WTC11 (cell line): ENCODE measurements at regions not wholly inside any gene's neighbourhood (a gene's known extent, or its start where the extent isn't known, plus 50 kb on each side); places are given as distances from the start of the nearest gene placed in this dataset.

Source experiments
- ATAC-seq: fragments of 200-7000 bp; cut with Tn5 transposase; 2 replicates; pipeline ENCODE4 v1.10.0; 2021; ENCODE audit warnings: mild to moderate bottlenecking, moderate library complexity
- CTCF ChIA-PET: fragments of 300-600 bp; sonication (Branson Sonifier 250); formaldehyde crosslinking; loops from one replicate; lab custom pipeline; 2021; ENCODE audit warnings: antibody characterized with exemption; lab: Charles Lee
- POLR2A ChIA-PET: fragments of 350-600 bp; sonication (Branson Sonifier 250); formaldehyde crosslinking; loops from one replicate; lab custom pipeline; 2021; ENCODE audit warnings: antibody characterized with exemption; lab: Charles Lee
- DNase-seq: peaks from one replicate; pipeline ENCODE4 v3.0.0; 2021; ENCODE audit warnings: low spot score
- H3K27ac Mint-ChIP-seq: 2 replicates; pipeline ENCODE4 v1.8.0; 2021; ENCODE audit warnings: mixed read lengths
- H3K27me3 Mint-ChIP-seq: 2 replicates; pipeline ENCODE4 v1.8.0; 2021; ENCODE audit warnings: low read depth, mild to moderate bottlenecking, moderate library complexity, mixed read lengths
- H3K36me3 Mint-ChIP-seq: 2 replicates; pipeline ENCODE4 v1.8.0; 2021; ENCODE audit warnings: mixed read lengths
- H3K4me1 Mint-ChIP-seq: 2 replicates; pipeline ENCODE4 v1.8.0; 2022; ENCODE audit warnings: mixed read lengths
- H3K4me3 Mint-ChIP-seq: 2 replicates; pipeline ENCODE4 v1.8.0; 2021; ENCODE audit warnings: mild to moderate bottlenecking, moderate library complexity, mixed read lengths
- H3K9me3 Mint-ChIP-seq: 2 replicates; pipeline ENCODE4 v1.8.0; 2021; ENCODE audit warnings: mixed read lengths
- GABPB1 ChIP-seq: sonication (generic); formaldehyde crosslinking; IDR thresholded peaks from 2 replicates; pipeline ENCODE4 v1.8.1; 2023; ENCODE audit warnings: mild to moderate bottlenecking, missing genetic modification reagents
- TEAD1 ChIP-seq: sonication (generic); formaldehyde crosslinking; IDR thresholded peaks from 2 replicates; pipeline ENCODE4 v1.8.0; 2022; ENCODE audit warnings: mild to moderate bottlenecking, missing genetic modification reagents
- TEAD4 ChIP-seq: sonication (generic); formaldehyde crosslinking; IDR thresholded peaks from 2 replicates; pipeline ENCODE4 v1.8.0; 2022; ENCODE audit warnings: mild to moderate bottlenecking, missing genetic modification reagents
- ZMAT4 ChIP-seq: fragments of 250-450 bp; sonication (Bioruptor Pico); IDR thresholded peaks from 2 replicates; pipeline ENCODE4 v1.9.0; 2021; ENCODE audit warnings: mild to moderate bottlenecking
- TF ChIP-seq, protein P1 (sequence below): sonication (generic); formaldehyde crosslinking; IDR thresholded peaks from 2 replicates; pipeline ENCODE4 v1.8.1; 2023; ENCODE audit warnings: mild to moderate bottlenecking, missing genetic modification reagents, borderline replicate concordance
- TF ChIP-seq, protein P2 (sequence below): sonication (generic); formaldehyde crosslinking; IDR thresholded peaks from 2 replicates; pipeline ENCODE4 v1.8.1; 2022; ENCODE audit warnings: low read depth, missing genetic modification reagents, borderline replicate concordance
- TF ChIP-seq, protein P3 (sequence below): fragments of 250-450 bp; sonication (Bioruptor Pico); conservative IDR thresholded peaks from 2 replicates; pipeline ENCODE4 v1.9.0; 2021; ENCODE audit warnings: mild to moderate bottlenecking
- TF ChIP-seq, protein P4 (sequence below): fragments of 250-450 bp; sonication (Bioruptor Pico); IDR thresholded peaks from 2 replicates; pipeline ENCODE4 v1.9.0; 2021; ENCODE audit warnings: mild to moderate bottlenecking, borderline replicate concordance

- H3K27me3 Mint-ChIP-seq: no peaks in the 10 kb centered on the region
- CTCF ChIA-PET: interaction anchor here (1.0 to 1.8 kb wide), 3 partner anchors 24 to 526 kb away, joined by 4 to 6 read pairs (median 5); no protein-coding TSS in a partner anchor
- peaks cover 68% of the 10 kb centered on the region for H3K4me1 Mint-ChIP-seq
- H3K27ac Mint-ChIP-seq: peak overlapping the region; percentile 99
- TF ChIP-seq, protein P1, sequence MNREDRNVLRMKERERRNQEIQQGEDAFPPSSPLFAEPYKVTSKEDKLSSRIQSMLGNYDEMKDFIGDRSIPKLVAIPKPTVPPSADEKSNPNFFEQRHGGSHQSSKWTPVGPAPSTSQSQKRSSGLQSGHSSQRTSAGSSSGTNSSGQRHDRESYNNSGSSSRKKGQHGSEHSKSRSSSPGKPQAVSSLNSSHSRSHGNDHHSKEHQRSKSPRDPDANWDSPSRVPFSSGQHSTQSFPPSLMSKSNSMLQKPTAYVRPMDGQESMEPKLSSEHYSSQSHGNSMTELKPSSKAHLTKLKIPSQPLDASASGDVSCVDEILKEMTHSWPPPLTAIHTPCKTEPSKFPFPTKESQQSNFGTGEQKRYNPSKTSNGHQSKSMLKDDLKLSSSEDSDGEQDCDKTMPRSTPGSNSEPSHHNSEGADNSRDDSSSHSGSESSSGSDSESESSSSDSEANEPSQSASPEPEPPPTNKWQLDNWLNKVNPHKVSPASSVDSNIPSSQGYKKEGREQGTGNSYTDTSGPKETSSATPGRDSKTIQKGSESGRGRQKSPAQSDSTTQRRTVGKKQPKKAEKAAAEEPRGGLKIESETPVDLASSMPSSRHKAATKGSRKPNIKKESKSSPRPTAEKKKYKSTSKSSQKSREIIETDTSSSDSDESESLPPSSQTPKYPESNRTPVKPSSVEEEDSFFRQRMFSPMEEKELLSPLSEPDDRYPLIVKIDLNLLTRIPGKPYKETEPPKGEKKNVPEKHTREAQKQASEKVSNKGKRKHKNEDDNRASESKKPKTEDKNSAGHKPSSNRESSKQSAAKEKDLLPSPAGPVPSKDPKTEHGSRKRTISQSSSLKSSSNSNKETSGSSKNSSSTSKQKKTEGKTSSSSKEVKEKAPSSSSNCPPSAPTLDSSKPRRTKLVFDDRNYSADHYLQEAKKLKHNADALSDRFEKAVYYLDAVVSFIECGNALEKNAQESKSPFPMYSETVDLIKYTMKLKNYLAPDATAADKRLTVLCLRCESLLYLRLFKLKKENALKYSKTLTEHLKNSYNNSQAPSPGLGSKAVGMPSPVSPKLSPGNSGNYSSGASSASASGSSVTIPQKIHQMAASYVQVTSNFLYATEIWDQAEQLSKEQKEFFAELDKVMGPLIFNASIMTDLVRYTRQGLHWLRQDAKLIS (CRISPR knock-in tag): peak; percentile 33; the same call in 1 of the 2 replicates
- no peak for TF ChIP-seq ZMAT4
- ATAC-seq (peak; percentile 79), DNase-seq (no peak)
- POLR2A ChIA-PET: interaction anchor here (0.8 to 1.3 kb wide), 2 partner anchors 120 to 122 kb away, joined by 3 to 4 read pairs; no protein-coding TSS in a partner anchor
- H3K36me3 Mint-ChIP-seq: peaks cover 18% of the 10 kb centered on the region
- H3K4me3 Mint-ChIP-seq: no peak overlapping the region
- peaks cover 4% of the 10 kb centered on the region for H3K9me3 Mint-ChIP-seq
Measured at GRCh38 chr10:53477313-53477675, 704.7 kb upstream of the MBL2 start.

DNA sequence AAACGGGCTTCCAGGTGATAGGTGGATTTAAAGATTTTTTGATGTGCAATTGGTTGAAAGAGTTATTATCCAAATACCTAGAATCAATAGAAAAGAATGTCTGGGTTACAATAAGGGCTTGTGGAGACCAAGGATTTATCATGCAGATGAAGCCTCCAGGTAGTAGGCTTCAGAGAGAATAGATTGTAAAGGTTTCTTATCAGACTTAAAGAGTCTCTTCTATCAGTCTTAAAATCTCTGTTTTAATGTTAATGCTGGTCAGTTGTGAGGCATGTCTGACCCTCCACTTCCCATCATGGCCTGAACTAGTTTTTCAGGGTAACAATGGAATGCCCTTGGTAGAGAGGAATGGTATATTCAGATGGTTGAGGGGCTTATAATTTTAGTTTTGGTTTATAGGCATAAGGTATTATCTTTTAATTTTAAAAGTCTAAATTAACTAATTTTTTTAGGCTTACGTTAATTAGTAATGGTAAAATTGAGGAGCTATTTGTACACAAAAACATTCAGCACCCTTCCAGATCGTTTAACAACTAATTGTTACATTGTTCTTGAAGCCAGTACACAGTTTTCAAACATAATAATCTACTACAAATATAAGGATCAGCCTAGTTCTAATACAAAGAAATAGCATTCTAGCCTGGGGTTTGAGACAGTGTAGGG is 704.2 kb upstream of the MBL2 start:
- Mint-ChIP-seq H3K9me3 (peaks cover 4% of the 10 kb centered on the region), H3K27me3 (no peaks in the 10 kb centered on the region), H3K4me3 (no peak overlapping the region), H3K27ac (peak overlapping the region; percentile 99), H3K36me3 (peaks cover 20% of the 10 kb centered on the region), H3K4me1 (peaks cover 66% of the 10 kb centered on the region)
- DNase-seq (no peak), ATAC-seq (peak; percentile 68)
- CTCF ChIA-PET: interaction anchor here (1.0 to 1.8 kb wide), 3 partner anchors 24 to 525 kb away, joined by 4 to 6 read pairs (median 5); no protein-coding TSS in a partner anchor
- POLR2A ChIA-PET: interaction anchor here (1.3 kb wide), 1 partner anchor 121 kb away, joined by 4 read pairs; no protein-coding TSS in a partner anchor
- TF ChIP-seq GABPB1 (no peak), TEAD4 (CRISPR knock-in tag) (no peak), TEAD1 (CRISPR knock-in tag) (peak; percentile 32; the same call in 1 of the 2 replicates)
- TF ChIP-seq, protein P2, sequence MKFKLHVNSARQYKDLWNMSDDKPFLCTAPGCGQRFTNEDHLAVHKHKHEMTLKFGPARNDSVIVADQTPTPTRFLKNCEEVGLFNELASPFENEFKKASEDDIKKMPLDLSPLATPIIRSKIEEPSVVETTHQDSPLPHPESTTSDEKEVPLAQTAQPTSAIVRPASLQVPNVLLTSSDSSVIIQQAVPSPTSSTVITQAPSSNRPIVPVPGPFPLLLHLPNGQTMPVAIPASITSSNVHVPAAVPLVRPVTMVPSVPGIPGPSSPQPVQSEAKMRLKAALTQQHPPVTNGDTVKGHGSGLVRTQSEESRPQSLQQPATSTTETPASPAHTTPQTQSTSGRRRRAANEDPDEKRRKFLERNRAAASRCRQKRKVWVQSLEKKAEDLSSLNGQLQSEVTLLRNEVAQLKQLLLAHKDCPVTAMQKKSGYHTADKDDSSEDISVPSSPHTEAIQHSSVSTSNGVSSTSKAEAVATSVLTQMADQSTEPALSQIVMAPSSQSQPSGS (CRISPR knock-in tag): no peak
- TF ChIP-seq, protein P3, sequence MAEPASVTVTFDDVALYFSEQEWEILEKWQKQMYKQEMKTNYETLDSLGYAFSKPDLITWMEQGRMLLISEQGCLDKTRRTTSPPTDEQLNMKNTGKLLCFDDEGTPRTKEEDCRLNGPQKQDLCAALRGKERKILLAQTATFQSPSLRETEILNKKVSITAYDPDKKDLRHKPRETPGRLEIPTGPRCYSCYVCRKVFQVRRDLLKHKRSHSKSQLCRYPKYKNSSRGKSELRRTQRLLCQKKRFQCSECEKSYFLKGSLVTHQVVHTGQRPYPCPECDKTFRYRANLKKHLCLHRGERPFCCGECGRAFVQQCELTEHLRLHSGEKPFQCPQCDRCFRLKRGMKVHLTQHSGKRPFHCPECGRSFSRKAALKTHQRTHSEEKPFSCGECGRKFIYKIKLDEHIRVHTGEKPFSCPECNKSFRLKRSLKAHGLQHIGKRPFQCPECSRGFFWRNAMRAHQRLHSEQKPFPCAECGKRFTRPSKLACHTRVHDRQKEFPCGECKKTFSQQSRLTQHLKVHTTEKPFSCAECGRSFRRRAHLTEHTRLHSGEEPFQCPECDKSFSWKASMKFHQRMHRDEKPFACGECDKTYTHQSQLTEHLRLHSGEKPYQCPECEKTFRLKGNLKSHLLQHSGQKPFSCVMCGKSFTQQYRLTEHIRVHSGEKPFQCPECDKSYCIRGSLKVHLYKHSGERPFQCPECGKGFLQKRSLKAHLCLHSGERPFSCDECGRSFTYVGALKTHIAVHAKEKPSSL: peak; percentile 78
- TF ChIP-seq, protein P4, sequence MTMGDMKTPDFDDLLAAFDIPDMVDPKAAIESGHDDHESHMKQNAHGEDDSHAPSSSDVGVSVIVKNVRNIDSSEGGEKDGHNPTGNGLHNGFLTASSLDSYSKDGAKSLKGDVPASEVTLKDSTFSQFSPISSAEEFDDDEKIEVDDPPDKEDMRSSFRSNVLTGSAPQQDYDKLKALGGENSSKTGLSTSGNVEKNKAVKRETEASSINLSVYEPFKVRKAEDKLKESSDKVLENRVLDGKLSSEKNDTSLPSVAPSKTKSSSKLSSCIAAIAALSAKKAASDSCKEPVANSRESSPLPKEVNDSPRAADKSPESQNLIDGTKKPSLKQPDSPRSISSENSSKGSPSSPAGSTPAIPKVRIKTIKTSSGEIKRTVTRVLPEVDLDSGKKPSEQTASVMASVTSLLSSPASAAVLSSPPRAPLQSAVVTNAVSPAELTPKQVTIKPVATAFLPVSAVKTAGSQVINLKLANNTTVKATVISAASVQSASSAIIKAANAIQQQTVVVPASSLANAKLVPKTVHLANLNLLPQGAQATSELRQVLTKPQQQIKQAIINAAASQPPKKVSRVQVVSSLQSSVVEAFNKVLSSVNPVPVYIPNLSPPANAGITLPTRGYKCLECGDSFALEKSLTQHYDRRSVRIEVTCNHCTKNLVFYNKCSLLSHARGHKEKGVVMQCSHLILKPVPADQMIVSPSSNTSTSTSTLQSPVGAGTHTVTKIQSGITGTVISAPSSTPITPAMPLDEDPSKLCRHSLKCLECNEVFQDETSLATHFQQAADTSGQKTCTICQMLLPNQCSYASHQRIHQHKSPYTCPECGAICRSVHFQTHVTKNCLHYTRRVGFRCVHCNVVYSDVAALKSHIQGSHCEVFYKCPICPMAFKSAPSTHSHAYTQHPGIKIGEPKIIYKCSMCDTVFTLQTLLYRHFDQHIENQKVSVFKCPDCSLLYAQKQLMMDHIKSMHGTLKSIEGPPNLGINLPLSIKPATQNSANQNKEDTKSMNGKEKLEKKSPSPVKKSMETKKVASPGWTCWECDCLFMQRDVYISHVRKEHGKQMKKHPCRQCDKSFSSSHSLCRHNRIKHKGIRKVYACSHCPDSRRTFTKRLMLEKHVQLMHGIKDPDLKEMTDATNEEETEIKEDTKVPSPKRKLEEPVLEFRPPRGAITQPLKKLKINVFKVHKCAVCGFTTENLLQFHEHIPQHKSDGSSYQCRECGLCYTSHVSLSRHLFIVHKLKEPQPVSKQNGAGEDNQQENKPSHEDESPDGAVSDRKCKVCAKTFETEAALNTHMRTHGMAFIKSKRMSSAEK: peak; percentile 72; the same call in 1 of the 2 replicates
